Stimulated activated CD8-positive, alpha-beta memory T cell treated with anti-CD3 and anti-CD28 coated beads, Interleukin-12 subunit alpha, Interleukin-12 subunit beta, amount 100 ng/mL, for 1 hour (primary cell): ENCODE measurements at regions not wholly inside any gene's neighbourhood (a gene's known extent, or its start where the extent isn't known, plus 50 kb on each side); places are given as distances from the start of the nearest gene placed in this dataset.

Experiments
- DNase-seq: peaks from one replicate; pipeline ENCODE4 v3.0.0-alpha.2; 2020; ENCODE audit warnings: low read depth

- no peak for DNase-seq
Measured at GRCh38 chr10:123574109-123574698, 92.0 kb upstream of the GPR26 start.

DNA sequence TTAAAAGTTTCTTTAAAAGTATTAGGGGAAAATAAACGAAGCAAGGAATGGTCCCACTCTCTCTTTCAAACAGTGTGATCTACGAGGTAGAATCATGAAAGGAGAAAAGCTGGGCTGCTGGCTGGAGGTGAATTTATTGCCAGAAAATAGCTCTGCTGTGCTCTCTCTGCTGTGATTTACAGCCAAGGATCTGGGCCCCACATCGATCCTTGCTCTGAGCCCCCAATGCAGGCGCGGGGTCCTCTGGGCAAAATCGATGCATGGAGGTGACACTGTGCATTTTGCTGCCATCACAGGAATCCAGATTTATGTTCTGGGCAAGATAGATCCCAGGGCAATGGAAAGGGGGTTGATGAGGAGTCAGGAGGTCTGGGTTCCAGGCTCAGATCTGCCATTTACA is 91.0 kb upstream of the GPR26 start:
- DNase-seq = no peak

DNA sequence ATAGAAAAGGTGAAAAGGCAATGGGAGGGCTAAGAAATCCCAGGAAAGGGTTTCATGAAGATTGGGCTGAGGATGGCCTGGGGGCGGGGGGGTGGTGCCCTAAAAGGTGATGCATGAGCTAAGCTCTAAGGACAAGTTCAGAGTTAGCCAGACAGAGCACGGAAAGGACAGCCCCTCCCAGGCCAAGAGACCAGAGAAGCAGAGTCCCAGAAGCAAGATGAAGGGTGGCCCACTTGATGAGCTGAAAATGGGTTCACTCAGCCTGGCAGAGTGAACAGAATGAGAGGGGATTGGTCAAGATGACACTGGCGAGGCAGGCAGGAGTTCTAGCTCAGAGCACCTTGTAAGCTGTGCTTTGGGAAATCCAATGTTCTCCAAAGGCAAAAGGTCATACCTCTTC is 89.4 kb upstream of the GPR26 start:
- DNase-seq = no peak

DNA sequence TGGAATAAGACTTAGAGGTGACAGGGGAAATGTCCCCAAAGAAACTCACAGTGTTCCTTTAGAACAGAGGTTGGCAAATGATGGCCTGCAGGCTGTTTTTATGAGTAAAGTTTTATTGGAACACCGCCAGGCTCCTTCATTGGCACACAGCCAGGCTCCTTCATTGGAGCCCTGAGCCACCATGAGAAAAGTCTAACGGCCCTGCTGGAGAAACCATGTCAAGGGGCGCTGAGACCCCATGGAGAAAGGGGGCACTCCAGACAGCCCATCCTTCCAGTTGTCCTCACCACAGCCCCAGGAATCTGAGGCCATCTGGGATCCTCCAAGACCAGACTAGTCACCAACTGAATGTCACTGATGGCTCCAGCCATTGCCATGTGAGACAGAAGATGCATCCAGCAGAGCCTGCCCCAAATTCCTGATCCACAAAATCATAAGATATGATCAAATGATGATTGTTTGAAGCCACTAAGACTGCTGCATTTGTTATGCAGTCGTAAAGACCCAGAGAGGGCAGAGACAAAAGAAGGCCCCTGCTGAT is 88.2 kb upstream of the GPR26 start:
- DNase-seq = no peak

DNA sequence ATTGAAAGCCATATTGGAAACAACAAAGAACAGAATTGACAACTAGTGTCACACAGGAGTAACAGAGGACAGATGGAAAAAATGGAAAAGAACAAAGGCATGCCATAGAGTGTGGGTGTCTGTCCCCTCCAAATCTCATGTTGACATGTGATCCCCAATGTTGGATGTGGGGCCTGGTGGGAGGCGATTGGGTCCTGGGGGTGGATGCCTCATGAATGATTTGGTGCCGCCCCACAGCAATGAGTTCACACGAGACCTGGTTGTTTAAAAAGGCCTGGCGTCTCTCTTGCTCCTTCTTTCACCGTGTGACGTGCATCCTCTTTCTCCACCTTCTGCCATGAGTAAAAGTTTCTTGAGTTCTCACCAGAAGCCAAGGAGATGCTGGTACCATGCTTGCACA is 87.4 kb upstream of the GPR26 start:
- DNase-seq = no peak

DNA sequence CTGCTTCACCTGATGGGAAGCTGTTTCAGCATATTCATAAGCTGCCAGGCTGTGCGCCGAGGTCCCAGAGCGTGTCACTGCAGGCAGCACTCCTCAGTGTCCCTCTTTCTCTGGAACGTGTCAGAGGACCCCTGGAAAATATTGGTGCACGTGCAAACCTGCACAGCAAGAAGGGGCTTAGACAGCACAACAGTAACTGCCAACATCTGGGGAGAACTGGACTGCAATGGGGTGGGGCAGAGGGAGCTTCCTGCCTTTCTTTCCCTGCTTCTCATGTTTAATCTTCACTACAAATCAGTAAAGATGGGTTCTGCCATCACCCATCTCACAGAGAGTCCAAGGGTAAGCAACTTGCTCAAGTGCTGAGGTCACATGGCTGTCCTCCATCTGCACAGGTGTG is 86.5 kb upstream of the GPR26 start:
- no peak for DNase-seq

- no peak for DNase-seq
Measured at GRCh38 chr10:123580426-123580825, 85.7 kb upstream of the GPR26 start.

- DNase-seq = no peak
Measured at GRCh38 chr10:123581656-123582055, 84.5 kb upstream of the GPR26 start.

DNA sequence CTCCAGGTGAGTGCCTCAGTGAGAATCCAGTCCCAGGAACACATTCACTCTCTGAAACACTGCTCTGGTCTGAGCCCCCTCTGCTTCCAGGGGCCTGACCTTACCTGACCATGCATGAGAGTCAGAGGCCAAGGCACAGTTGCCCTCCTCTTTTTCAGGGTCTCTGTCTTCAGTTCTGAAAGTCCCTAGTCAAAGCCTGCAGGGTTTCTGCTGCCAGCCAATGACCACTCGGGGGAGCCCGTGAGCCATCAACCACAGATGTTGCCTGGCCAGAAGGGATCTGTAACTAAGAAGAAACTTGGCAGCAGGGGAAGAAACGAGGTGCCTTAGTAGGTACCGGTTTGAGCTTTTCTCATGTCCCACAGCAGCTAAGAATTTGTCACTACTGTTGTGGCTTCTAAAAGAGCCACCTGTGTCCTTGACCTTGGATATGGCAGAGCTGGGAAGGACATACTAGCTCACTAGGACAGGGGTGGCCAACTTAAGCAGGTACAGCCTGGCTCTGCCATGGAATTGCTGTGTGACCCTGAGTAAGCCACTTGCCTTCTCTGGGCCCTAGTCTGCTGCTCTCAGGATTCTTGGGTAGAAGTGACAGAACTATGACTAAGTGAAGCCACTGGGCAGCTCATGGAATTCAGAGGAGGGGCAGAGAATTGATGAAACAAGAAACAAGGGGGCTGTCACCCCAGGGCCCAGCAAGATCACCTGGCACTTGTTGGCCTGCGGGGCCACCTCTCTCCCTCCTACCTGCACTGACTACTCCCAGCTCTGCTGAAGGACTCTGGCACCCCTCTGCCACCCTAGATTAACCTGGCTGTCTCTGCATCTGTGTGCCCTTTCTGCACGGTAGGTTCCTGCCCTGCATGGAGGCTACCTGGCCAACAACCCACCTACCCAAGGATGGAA is 83.8 kb upstream of the GPR26 start:
- peak; percentile 29 for DNase-seq

GRCh38 chr10:123583639-123584418 is 82.3 kb upstream of the GPR26 start:
- no peak for DNase-seq

GRCh38 chr10:123584419-123584775 is 81.8 kb upstream of the GPR26 start:
- DNase-seq = no peak

DNA sequence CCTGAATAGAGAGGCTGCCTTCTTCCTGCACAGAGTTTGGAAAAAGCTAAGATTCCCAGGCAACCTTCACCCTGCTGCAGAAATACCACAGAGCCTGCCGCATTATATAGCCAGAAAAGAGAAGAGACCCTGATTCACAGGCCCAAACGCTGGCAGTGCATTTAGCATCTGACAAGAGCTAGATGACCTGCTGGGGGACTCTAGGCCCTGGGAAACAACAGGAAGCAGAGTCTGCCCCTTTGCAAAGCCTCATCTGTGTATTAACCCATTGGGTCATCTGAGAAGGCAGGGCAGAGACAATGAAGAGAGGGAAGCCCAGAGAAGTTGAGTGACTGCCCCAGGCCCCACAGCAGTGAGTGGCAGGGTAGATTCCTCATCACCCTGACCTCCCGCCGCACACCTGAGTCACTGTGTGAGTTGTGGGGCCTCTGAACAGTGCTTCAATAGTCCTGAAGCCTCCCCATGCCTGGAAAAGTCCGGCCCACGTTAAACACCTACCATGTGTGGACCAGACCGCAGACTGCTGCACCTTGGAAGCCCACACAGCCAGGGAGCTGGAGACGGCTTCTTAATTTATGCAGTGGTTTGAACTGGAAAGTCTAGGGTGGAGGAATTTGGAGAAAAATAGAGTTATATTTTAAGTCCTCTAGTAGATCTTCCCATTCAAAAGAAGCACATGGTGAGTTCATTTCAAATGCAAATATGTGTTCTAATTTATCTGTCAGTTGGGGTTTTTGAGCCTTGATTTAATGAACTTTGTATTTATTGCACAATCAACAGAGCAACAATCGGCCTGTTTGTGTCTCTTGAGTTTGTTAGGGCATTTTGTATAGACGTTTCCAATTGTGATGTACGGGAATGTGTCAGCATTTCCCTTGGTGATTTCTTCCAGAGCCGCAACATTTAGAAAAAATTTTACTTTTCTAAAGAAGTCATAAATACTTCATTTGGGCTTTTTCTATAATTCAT is 80.4 kb upstream of the GPR26 start:
- DNase-seq = no peak

DNA sequence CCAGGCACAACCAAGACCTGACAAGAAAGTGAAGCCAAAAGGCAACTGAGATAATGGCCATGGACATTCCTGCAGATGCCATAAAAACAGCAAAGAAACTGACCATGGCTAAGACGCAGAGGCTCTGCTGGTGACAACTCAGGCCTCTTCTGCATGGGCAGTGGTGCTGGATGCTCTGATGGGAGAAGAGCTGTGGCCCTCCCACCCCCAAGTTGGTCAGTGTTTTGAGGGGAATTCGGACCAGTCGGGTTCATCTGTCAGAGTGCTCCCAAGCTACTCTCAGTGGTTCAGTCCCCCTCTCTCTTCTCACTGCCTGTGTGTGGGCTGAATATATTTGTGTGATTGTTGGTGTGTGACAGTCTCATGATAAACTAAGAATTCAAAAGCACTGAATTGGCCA is 79.0 kb upstream of the GPR26 start:
- no peak for DNase-seq

GRCh38 chr10:123588386-123588914 is 77.7 kb upstream of the GPR26 start:
- no peak for DNase-seq

DNA sequence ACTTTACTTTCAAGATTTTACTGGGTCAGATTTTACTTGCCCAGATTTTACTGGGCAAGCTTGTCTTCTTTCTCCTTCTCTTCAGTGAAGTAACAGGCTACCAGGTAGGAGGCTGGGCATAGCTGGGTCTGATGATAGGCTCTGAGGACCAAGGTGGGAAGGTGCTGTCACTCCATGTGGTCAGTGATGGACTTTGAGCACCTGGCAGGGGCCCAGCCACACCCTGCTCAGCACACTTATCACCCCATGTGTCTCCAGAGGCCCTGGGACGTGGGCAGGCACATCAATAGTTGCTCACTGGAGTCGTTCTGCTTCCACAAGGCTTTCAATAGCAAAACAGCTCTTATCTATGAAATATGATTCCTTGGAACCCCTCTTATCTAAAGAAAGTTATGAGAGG is 70.5 kb upstream of the GPR26 start:
- DNase-seq = no peak

DNA sequence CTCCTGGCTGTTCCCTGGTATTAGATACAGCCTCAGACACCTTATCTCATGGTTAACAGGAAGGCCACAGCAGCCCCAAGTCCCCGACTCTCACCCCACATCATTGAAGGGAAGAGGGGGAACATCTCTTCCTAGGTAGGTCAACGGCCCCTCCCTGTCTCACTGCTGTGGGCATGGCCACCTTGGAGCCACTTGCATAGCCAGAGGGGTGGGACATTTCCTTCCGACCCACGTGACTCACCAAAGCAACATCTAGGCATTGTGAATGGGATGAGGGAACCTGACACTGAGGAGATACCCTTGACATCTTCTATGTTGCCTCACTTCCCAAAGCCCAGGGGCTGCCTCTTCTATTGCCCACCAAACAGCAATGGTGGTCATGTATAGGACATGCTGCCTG is 68.5 kb upstream of the GPR26 start:
- no peak for DNase-seq

DNA sequence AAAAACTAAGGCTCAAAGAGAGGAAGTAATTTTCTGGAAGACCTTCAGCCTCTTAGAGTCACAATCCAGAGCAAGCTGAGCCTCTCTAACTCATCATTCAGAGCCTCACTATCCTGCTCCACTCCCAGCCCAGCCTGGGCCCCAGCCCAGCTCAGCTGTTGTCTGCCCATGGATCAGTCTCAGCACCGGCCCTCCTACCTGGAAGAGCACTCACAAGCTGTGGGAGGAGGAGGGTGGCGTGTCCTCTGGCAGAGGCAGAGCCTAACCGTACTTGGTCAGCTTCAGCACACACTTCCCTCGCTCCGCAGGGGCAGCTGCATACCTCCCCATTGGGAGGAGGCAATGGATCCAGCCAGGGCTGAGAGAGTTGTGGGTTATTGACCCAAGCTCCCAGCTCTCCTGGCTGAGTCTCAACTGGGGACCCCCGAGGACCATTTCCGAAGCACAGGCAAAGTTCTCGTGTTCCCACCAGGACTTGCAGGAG is 66.7 kb upstream of the GPR26 start:
- DNase-seq = no peak

DNA sequence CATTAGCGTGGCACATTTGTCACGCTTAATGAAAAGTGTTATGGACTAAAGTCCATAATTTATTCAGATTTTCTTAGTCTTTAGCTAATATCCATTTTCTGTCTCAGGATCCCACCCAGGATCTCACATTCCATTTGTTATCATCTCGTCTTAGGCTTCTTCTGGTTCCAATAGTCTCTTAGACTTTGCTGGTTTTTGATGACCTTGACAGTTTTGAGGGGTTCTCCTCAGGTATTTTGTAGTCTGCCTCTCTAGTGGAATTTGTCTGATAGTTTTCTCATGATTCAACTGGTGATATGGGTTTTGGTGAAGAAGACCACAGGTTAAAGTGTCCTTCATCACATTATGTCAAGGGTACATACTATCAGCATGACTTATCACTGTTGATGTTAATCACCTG is 66.0 kb upstream of the GPR26 start:
- DNase-seq = no peak

DNA sequence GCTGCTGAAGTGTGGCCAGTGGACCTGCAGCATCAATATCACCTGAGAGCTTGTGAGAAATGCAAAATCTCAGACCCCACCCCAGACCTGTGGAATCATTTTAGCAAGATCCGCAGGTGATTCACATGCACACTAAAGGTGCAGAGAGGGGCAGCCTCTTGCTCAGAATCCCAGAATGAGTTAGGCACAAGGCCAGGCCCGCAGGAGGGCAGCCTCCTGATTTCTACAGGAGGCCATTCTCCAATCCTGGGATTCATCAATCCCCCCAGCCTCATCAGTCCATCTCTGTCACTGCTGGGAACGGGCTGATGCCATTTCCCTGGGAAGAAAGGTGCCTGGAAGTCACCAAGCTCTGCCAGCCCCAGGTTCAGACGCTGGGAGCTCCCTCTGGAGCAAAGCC is 63.0 kb upstream of the GPR26 start:
- DNase-seq = no peak

GRCh38 chr10:123604506-123604905 is 61.6 kb upstream of the GPR26 start:
- no peak for DNase-seq

- DNase-seq = no peak
Measured at GRCh38 chr10:123606006-123606405, 60.1 kb upstream of the GPR26 start.
